ENCODE measurements at regions not wholly inside any gene's neighbourhood (a gene's known extent, or its start where the extent isn't known, plus 50 kb on each side); places are given as distances from the start of the nearest gene placed in this dataset.

DNA sequence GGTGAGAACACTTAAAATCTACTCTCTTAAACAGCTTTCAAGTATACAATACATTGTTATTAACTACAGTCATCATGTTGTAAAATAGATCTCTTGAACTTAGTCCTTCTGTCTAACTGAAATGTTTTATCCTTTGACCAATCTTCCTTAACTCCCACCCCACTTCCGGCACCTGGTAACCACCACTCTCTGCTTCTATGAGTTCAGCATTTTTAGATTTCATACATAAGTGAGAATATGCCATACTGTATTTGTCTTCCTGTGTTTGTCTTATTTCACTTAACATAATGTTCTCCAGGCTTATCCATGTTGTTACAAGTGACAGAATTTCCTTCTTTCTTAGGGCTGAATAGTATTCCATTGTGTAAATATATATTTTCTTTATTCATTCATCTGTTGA is 144.1 kb upstream of the TRPC4 start:
- no peak for DNase-seq (ENCODE audit: low spot score)
- no peak for ATAC-seq (ENCODE audit: low FRiP score)
- TF ChIP-seq, protein P1, sequence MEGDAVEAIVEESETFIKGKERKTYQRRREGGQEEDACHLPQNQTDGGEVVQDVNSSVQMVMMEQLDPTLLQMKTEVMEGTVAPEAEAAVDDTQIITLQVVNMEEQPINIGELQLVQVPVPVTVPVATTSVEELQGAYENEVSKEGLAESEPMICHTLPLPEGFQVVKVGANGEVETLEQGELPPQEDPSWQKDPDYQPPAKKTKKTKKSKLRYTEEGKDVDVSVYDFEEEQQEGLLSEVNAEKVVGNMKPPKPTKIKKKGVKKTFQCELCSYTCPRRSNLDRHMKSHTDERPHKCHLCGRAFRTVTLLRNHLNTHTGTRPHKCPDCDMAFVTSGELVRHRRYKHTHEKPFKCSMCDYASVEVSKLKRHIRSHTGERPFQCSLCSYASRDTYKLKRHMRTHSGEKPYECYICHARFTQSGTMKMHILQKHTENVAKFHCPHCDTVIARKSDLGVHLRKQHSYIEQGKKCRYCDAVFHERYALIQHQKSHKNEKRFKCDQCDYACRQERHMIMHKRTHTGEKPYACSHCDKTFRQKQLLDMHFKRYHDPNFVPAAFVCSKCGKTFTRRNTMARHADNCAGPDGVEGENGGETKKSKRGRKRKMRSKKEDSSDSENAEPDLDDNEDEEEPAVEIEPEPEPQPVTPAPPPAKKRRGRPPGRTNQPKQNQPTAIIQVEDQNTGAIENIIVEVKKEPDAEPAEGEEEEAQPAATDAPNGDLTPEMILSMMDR (IDR thresholded peaks at IDR 0.05): no peak

DNA sequence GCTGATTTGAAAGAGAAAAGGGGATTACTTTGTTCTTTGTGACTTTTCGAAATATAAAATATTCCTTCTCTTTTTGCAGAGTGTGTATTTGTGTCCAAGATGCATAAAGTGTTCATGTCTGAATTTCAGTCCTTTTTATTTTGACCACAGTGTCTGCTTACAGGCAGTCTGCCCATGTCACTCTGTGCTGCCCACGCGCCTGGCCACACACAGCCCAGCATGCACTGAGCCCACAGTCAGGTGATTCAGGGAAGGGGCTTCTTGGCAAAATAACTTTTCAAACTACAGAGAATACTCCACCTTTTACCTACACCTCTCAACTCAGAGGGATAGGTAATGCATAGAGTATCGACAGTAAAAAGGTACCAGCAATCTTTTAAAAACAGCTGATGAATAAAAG is 142.5 kb upstream of the TRPC4 start:
- DNase-seq (ENCODE audit: low spot score): no peak
- no peak for ATAC-seq (ENCODE audit: low FRiP score)
- TF ChIP-seq, protein P1 (IDR thresholded peaks at IDR 0.05): no peak

DNA sequence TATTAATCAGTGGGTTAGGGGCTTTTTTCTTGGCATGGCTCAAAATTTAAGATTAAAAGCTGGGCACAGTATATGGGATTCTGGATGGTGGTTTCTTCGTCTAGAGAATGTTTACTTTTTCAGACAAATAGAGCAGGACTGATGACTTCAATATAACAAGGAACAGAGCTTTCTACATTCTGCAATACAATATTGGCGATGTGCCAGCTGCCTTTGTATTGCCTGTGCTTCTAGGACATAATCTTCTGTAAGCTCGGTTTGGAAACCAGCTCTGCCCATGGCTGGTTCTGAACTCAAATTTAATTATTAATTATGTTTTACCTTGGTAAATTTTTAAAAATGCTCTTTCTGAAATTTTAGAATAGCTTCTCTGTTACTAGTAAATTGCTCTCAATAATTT is 139.1 kb upstream of the TRPC4 start:
- ATAC-seq (ENCODE audit: low FRiP score): no peak
- TF ChIP-seq, protein P1 (IDR thresholded peaks at IDR 0.05): no peak
- DNase-seq (ENCODE audit: low spot score): no peak

DNA sequence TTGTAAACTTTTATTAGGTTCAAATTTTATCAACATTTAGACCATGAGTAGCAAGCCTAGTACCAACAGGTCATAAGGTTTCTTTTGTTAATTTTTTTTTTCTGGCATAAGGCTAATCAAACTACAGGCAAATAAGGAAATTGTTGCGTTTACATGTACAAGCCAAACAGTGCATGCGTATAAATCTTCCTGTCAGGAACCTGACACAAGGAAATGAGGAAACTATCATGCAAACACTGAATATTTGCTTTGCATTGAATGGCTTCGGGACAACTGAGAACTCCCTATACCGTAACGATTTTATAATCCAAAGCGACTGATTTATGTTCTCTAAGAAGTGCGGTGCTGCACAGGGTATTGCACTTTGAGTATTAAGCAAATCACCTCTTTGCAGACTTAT is 133.0 kb upstream of the TRPC4 start:
- TF ChIP-seq, protein P1 (IDR thresholded peaks at IDR 0.05): no peak
- ATAC-seq (ENCODE audit: low FRiP score) (no peak), DNase-seq (ENCODE audit: low spot score) (no peak)

DNA sequence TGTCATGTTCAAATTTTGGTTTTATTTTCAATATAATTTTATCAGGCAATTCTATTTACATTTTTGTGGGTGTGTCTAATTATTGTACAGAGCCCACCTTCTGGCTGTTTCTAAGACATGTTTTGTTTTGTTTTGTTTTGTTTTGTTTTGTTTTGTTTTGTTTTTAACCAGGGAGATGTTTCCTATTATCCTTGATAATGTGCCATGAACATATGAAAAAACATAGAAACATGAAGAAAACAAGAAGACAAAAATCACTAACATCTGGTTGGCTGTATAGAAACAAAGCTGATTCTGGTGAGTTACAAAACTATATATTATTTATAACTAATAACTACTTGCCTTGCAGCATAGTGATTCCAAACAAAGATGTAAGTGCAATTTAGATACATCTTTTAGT is 128.1 kb upstream of the TRPC4 start:
- no peak for DNase-seq (ENCODE audit: low spot score)
- TF ChIP-seq, protein P1 (IDR thresholded peaks at IDR 0.05): no peak

DNA sequence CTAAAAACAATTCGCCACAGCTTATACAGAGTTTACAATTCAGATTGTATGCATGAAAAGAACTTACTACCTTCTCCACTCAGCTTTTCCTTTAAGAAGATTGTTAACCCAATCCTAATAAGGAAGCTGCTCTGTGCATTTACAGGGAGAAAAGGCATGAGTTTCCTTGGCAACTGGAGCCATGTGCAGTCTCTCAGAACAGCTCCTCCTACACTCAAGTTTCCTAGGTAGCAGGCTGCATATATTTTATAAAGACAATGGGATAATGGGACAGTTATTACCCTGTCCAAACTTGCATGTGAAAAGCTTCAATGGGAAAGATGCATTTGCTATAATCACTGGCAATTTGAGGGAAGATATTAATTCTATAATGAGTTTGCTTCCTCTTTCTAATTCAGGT is 125.5 kb upstream of the TRPC4 start:
- TF ChIP-seq, protein P1 (IDR thresholded peaks at IDR 0.05): no peak
- ATAC-seq (ENCODE audit: low FRiP score): no peak
- no peak for DNase-seq (ENCODE audit: low spot score)

More for the DNA sequence above, 128.1 kb upstream of the TRPC4 start:
- ATAC-seq (ENCODE audit: low FRiP score): no peak

DNA sequence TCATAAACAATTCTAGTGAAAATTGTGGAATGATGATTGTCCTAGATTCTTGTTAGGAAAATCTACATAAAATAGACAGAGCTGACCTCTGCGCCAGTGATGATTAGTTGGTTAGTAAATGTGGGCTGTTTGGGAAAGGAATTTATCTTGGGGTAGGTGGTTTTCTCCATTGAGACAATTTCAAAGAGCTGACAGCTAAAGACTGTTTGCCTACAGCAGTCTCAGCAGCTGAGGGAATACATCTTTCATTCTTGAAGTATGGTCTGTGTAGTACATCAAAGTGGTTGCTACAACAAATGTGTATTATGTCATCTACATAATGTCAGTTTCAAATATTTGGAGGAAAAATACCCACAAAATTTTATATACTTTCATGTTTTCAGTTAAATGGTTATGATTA is 117.2 kb upstream of the TRPC4 start:
- TF ChIP-seq, protein P1 (IDR thresholded peaks at IDR 0.05): no peak
- ATAC-seq (ENCODE audit: low FRiP score) (no peak), DNase-seq (ENCODE audit: low spot score) (no peak)
